Endometrial microvascular endothelial cells (primary cell): ENCODE measurements at regions not wholly inside any gene's neighbourhood (a gene's known extent, or its start where the extent isn't known, plus 50 kb on each side); places are given as distances from the start of the nearest gene placed in this dataset.
"Not testable (repeated sequence)": the region's sequence is repeated elsewhere in the genome, so short reads cannot be mapped to it uniquely, and the experiment has no call there.

Experiments used
- in situ Hi-C: cut with HindIII; loops from 2 replicates; pipeline ENCODE4 v1.10.0; 2017; ENCODE audit warnings: low sequenced_read_pairs, low pct_unique_long_range_greater_than_20kb; ENCODE audit errors: inconsistent ontology term

DNA sequence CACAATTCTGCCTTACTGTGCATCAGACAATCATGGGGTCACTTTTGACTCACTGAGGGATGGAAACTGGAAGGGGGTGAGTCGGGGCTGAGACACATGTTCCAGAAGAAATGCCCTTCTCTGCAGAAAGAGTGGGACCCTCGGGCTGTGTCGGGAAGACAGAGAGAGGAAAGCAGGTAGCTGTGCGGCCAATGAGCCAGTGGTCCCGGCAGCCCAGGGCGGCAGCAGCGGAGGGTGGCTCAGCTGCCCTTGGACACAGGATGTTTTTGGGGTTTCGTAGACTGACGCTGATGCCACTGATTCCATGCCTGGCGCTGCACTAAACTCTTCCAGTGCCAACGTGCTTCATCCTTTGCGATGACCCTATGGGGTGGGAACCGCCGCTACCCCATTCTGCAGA lies 78.4 kb upstream of the PPP1R26 start:
- in situ Hi-C loops = no loop called here

DNA sequence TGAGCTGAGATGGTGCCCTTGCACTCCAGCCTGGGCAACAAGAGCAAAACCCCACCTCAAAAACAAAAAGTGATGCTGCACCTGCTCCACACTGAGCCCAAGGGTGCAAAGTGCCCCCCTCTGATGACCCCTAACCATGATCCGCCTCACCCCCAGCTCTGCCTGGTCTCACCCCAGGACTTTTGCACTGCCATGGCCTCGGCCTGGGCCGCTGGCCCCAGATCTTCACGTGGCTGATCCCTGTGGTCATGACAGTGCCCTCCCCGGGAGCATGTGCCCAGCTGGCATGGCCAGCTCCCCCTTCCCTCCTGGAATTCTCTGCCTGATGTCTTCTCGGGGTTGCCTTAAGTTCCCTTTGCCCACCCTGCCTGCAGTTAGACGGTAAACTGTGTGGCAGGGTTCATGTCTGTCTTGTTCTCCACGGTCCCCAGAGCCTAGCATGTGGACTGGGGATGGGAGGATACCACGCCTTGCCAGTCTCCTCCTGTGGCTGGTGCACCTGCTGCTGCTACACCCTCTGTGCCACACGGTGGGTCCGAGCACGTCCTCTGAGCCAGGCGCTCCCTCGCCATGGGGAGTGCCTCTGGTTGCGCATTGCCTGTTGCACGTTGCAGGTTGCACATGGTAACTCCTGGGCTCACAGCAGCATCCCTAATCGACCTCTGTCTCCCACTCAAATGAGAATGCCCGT lies 77.4 kb upstream of the PPP1R26 start:
- in situ Hi-C loops = no loop called here

DNA sequence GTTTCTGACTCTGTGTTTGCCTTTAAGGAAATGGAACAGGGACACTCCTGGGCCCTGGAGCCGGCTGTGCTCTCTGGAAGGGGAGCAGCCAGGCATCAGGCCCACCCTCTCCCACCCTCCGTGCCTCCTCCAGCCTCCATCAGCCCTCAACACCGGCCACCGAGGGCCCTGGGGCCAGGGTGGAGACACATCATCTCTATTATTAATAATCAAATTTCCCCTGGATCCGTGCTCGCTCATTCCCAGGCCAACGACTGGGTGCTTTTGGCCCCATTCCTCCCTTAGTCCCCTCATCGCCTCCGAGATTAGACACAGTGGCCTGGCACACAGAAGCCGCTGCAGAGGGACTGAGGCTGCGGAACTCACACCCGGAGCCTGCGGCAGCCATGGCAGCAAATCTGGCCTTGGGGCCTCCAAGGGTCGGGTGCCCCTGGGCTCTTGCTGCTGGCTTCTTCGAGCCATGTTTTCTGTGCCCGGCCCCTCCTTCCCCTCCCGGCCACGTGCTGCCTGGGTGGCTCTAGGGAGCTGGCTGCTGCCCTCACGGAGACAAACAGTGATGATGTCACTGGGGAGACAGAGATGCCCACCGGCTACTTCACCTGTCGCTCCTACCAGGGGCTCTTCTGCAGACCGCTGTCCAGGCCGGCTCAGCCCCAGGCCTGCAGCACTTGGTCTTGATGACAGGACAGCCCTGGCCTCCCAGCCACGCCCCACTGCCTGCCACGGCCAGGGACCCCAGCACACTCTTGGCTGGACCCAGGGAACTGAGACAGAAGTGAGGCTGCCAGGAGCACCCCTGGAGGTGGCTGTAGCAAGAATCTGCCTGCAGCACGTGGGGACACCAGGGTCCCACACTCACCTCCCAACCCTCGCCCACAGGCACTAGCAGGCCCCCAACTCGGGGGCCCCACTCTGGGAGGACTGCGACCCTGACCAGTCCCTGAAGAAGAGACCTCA lies 76.6 kb upstream of the PPP1R26 start:
- in situ Hi-C loops = no loop called here

DNA sequence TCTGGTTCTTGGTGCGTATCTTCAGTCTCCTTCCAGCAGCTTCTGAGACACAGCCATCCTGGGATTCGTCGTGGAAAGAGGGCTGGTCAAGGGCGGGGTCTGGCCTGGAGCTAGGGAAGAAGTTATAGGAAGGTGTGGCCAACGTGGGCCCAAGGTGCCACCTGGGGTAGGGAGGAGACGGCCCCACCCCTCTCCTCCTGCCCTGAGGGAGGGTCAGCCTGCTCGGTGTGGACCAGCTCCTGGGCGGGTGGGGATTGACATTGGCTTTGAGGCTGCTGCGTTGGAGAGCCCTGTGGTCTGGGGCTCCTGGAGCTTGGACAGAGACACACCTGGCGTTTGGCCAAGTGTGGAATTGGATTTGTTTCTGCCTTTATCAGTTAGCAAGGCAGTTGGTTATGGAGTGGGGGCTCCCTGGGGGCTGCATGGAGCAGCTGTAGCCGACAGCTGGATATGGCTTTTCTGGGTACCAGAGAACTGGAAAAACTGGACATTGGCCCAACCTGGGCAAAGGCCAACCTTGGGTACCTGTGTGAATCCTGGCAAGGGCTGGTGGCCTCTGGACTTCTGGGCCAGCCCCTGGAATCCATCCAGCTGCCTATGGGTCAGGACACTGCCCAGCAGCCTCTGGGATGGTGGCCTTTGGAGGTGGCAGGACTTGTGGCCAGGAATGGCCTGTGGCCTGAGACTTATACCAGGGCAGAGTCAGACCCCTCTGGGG lies 75.7 kb upstream of the PPP1R26 start:
- in situ Hi-C loops = no loop called here

DNA sequence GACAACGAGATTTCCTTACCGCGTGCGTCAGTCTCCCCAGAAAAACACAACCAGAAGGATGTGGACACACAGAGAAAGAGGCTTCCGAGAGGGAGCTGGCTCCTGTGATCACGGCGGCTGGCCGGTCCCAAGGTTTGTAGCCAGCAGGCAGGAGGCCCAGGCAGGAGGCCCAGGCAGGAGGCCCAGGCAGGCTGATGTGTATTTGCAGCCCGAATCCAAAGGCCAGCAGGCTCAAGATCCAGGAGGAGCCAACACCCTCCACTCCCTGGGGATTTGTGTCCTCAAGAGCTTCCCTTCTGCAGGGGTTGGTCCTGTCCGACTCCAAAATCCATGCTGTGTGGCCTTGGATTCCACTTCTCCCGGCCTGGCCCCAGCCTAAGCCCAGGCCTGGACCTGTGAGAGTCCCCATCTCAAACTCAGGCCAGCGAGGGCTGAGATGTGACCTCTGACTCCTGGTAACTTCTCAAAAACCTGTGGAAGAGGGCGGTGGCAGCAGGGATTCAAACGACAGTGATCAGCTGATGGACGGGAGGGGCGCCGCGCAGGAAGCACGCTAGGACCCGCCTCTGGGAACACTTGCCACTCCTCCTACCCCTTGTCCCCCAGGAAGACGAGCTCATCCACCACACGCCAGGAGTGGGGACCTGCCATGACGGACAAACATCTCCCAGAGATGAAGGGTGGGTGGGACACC lies 75.0 kb upstream of the PPP1R26 start:
- in situ Hi-C loops = no loop called here

DNA sequence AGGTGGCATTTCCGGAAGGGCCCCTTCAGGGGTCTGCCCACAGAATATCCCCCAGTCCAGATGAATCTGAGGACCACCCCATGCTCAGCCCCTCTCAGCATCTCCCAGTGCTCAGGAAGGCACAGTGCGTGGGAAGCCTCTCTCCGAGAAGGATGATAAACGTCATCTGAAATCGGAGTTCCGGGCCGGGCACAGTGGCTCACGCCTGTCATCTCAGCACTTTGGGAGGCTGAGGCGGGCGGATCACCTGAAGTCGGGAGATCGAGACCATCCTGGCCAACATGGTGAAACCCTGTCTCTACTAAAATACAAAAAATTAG lies 74.5 kb upstream of the PPP1R26 start:
- in situ Hi-C loops = not testable (repeated sequence)

DNA sequence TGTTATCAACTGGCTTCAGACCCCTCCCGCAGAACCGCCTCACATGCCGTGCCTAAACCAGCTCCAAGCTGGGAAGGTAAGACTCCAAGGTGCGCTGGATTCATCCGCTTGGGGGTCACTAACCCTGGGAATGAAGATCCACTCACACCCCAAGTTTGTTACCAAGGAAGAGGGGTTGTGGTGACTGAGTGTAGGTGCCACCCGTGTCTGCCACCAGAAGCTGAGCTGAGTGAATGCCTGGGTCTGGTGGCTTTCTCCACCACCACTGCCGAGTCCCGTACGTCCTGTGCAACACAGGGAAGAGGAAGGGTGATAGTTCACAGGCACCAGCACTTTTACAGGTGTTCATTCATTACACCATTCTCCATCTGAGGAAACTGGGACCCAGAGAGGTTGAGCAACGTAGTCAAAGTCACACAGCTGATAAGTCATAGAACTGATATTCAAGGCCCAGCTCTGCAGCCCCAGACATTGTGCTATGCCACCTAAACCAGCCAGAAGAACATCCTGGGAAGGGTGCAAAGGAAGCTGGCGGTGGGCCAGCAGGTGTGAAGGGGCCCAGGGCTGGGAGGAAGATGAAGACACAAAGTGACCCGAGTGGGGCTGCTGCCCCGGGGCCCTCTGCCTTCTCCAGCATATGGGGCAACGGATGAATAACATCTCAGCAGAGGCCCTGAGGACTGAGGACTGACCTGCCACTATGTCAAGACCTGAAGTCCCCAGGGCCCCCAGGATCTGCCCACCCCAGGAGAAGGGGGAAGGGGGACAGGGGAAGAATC lies 70.9 kb upstream of the PPP1R26 start:
- in situ Hi-C loops = no loop called here

DNA sequence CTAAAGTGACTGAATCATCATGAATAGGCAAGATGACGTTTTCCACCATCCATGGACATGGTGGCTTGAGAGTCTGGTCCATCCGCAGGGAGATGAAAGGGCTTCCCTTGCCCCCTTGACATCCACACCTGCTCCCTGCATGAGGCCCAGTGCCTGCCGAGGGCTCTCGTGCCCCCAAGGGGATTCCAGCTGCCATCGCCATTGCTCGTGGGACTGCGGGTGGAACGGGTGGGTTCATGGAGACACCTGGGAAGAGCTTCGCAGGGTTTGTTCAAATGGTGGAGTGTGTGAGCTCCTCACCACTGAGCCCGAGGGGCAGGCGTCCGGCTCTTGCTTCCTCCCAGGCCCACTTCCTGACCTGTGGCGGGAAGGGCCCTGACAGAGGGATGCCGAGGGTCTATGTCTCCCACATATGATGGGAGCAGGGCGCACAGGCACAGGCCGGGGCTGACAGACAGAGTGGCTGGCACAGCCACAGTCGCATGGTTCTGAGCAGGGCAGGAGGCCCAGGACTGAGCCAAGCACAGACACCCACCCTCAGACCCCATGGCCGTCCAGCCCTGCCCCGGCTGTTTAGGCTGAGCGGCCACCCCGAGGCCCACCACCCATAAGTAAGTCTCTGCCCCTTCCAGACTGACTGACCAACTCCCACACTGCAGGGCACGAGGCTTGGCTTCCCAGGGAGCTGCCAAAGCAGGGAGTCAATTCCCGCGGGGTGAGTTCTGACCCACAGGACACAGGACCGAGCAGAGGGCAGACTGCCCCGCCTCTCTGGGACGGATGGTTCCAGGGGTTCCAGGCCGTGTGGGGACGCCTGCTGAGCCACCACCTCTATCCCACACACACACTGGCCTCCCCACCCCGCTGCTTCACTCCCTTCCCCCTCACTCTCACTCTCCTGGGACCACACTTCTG lies 70.0 kb upstream of the PPP1R26 start:
- in situ Hi-C loops = loop anchor here (10.0 kb wide), 1 partner anchor 325 kb away; the partner anchor contains the start of gene OLFM1

DNA sequence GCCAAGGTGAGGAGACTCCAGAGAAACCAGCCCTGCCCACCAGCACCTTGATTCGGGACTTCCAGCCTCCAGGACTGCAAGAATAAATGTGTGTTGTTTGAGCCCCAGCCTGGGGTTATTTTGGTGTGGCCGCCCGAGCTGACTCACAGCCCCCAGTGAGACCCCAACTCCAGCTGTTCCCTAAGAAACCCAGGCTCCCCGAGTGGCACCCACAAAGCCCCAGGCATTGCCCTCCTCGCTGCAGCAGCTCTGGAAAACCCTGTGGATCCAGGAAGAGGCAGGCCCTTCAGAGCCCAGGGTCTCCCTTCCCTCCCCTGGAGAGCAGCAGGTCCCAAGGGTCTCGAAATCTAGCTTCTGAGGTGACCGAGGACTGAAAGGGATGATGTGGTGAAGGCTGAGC lies 69.2 kb upstream of the PPP1R26 start:
- in situ Hi-C loops = loop anchor here (10.0 kb wide), 1 partner anchor 326 kb away; the partner anchor contains the start of gene OLFM1

DNA sequence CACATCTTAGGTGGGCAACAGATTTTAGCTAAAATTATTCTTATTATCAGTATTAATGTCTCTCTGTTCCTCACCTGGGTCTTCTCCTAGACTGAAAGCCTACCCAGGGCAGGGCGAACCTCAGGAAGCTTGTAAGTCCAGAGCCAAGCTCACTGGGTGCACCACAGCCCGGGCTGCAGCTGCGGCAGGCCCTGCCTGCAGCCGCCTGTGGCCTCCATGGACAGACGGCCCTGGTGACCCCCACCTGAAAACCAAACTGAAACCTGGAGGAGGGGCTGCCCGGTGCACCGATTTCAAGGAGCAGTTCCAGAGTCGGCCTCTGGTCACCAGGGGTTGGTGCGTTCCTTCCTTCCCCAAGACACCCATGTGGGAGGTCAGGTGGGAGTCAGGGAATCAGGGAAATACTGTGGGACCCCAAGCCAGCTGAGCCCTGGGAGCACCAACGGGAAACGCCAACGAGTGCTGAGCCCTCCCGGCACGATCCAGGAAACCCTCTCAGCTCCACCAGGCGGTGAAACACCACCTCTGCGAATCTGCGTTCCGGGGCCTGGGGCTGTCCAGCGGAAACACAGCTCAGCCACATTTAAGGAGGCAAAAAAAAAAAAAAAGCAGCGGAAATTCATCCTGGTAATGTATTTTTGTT lies 68.6 kb upstream of the PPP1R26 start:
- in situ Hi-C loops = loop anchor here (10.0 kb wide), 1 partner anchor 326 kb away; the partner anchor contains the start of gene OLFM1

DNA sequence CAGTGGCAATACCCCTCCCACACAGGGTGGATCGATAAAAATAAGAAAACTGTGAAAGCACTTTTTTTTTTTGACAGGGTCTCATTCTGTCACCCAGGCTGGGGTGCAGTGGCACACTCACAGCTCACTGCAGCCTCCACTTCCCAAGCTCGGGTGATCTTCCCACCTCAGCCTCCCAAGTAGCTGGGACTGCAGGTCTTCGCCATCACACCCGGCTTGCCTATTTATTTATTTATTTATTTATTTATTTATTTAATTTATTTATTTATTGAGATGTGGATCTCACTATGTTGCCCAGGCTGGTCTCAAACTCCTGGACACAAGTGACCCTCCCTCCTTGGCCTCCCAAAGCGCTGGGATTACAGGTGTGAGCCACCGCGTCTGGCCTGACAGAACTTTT lies 68.0 kb upstream of the PPP1R26 start:
- in situ Hi-C loops = loop anchor here (10.0 kb wide), 1 partner anchor 327 kb away; the partner anchor contains the start of gene OLFM1

DNA sequence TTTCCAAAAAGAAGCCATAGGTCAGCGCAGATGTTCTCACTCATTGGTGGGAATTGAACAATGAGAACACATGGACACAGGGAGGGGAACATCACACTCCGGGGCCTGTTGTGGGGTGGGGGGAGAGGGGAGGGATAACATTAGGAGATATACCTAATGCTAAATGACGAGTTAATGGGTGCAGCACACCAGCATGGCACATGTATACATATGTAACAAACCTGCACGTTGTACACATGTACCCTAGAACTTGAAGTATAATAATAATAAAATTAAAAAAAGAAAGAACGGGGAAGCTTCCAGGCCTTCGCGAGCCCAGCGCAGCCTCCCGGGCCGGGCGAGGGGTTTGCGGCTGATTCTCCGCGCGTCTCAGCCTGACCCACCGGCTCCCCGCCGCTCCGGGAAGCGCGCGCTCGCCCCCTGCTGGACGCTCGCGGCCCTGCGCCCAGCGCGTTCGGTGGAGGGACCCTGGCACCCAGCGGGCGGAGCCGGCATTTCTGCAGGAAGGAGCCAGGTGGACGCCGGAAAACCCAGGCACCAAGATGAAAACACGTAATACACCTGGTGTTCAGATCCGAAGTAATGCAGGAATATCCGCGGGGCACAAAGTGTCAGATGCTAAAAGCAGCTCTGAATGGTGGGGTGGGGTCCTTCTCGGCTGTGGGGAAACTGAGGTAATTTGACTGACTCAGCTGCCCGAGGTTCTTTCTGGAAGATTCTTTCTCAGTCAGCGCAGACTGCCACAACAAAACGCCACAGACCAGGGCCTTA lies 67.1 kb upstream of the PPP1R26 start:
- in situ Hi-C loops = loop anchor here (10.0 kb wide), 1 partner anchor 328 kb away; the partner anchor contains the start of gene OLFM1

DNA sequence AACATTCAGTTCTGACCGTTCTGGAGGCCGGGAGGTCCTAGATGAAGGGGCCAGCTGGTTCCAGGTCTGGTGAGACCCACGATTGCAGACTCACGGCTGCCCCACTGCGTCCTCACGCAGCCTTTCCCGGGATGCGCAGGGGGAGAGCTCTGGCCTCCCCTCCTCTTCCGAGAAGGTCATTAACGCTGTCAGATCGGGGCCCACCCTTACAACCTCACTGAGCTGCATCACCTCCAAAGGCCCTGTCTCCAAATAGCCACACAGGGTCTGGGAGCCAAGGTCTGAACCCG lies 66.6 kb upstream of the PPP1R26 start:
- in situ Hi-C loops = loop anchor here (10.0 kb wide), 1 partner anchor 328 kb away; the partner anchor contains the start of gene OLFM1

DNA sequence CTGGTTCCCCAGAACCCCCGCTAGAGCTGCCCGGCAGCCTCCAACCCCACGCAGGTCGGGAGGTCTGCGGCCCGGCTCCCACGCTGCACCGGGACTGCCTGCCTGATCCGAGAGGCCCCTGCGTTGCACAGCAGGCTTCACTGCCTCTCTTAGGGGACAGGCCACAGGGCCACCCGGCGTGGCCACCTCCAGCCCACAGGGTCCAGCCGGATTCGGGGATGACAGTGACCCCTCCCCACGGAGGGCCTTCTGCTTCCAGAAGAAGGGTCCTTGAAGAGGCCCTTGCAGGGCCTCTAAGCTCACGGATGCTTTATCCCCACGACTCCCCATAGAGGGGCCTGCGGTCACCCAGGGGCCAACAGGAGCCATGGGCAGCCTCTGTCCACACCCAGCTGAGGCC lies 66.1 kb upstream of the PPP1R26 start:
- in situ Hi-C loops = loop anchor here (10.0 kb wide), 1 partner anchor 329 kb away; the partner anchor contains the start of gene OLFM1

DNA sequence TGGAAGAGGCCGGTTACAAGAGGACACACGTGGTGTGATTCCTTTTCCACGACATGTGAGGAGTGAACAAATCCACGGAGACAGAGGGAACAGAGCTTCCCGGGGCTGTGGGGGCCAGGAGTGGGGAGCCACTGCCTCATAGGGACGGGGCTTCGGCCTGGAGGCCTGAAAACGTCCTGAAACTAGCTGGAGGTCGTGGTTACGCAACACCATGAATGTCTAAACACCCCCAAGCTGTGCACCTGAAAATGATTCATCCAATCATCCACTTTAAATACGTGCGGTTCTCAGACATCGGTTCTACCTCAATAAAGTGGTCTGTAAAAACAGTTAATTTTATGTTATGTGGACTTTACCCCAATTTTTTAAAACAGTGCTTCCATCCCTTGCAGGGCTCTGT lies 65.3 kb upstream of the PPP1R26 start:
- in situ Hi-C loops = loop anchor here (10.0 kb wide), 1 partner anchor 329 kb away; the partner anchor contains the start of gene OLFM1

DNA sequence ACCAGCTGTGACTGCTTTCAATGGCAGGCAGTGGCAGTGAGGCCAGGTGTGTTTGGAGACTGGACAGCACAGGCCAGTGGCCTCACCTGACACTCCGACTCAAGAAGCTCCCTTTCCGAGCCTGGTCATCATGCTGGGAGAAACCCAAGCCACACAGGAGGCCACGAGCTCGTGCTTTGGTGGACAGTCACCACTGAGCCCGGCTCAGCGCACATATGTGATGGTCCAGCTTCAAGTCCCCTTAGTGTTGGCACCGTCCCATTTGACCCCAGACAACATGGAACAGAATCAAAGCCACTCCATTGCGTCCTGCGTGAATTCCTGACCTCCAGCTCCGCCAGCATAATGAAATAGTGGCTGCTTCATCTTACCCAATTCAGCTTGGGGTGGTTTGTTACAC lies 64.0 kb upstream of the PPP1R26 start:
- in situ Hi-C loops = loop anchor here (10.0 kb wide), 1 partner anchor 331 kb away; the partner anchor contains the start of gene OLFM1
